Type B pancreatic cell (in vitro differentiated cells): ENCODE measurements at regions not wholly inside any gene's neighbourhood (a gene's known extent, or its start where the extent isn't known, plus 50 kb on each side); places are given as distances from the start of the nearest gene placed in this dataset.

Experiments used
- DNase-seq: peaks from one replicate; pipeline ENCODE4 v3.0.0; 2021; ENCODE audit warnings: mixed read lengths; ENCODE audit not compliant: unreplicated experiment; ENCODE audit errors: extremely low spot score
- H3K27ac Mint-ChIP-seq: 2 replicates; pipeline ENCODE4 v1.8.0; 2021; ENCODE audit warnings: mild to moderate bottlenecking, mixed read lengths
- H3K27me3 Mint-ChIP-seq: 2 replicates; pipeline ENCODE4 v1.8.0; 2021; ENCODE audit warnings: mixed read lengths
- H3K36me3 Mint-ChIP-seq: 2 replicates; pipeline ENCODE4 v1.8.0; 2021; ENCODE audit warnings: mixed read lengths
- H3K4me1 Mint-ChIP-seq: one replicate; pipeline ENCODE4 v1.8.0; 2021; ENCODE audit warnings: mixed read lengths; ENCODE audit not compliant: unreplicated experiment
- H3K4me3 Mint-ChIP-seq: 2 replicates; pipeline ENCODE4 v1.8.0; 2021; ENCODE audit warnings: mild to moderate bottlenecking, mixed read lengths
- H3K9me3 Mint-ChIP-seq: 2 replicates; pipeline ENCODE4 v1.8.0; 2021; ENCODE audit warnings: mixed read lengths
- CTCF ChIP-seq: fragments of 200-600 bp; sonication (generic); conservative IDR thresholded peaks from 2 replicates; pipeline ENCODE4 v1.5.0; 2021; ENCODE audit warnings: antibody characterized with exemption, mild to moderate bottlenecking

- H3K9me3 Mint-ChIP-seq = no peaks in the 10 kb centered on the region
- no peaks in the 10 kb centered on the region for H3K27me3 Mint-ChIP-seq
- TF ChIP-seq CTCF = no peak
- no peak overlapping the region for H3K4me3 Mint-ChIP-seq
- H3K27ac Mint-ChIP-seq = no peak overlapping the region
- H3K4me1 Mint-ChIP-seq = peaks cover 15% of the 10 kb centered on the region
- no peak for DNase-seq
- H3K36me3 Mint-ChIP-seq = no peaks in the 10 kb centered on the region
These were observed 460.0 kb upstream of the NRP1 start for GRCh38 chr10:33794460-33794859.

GRCh38 chr10:33793793-33794192 is 459.3 kb upstream of the NRP1 start:
- no peak for DNase-seq
- H3K27me3 Mint-ChIP-seq = no peaks in the 10 kb centered on the region
- H3K9me3 Mint-ChIP-seq = no peaks in the 10 kb centered on the region
- no peak overlapping the region for H3K4me3 Mint-ChIP-seq
- peaks cover 15% of the 10 kb centered on the region for H3K4me1 Mint-ChIP-seq
- no peak for TF ChIP-seq CTCF
- H3K27ac Mint-ChIP-seq = no peak overlapping the region
- no peaks in the 10 kb centered on the region for H3K36me3 Mint-ChIP-seq

- Mint-ChIP-seq H3K27ac (no peak overlapping the region), H3K27me3 (no peaks in the 10 kb centered on the region), H3K36me3 (no peaks in the 10 kb centered on the region), H3K4me1 (peaks cover 15% of the 10 kb centered on the region), H3K9me3 (no peaks in the 10 kb centered on the region), H3K4me3 (no peak overlapping the region)
- no peak for TF ChIP-seq CTCF
- DNase-seq = no peak
These were observed 456.8 kb upstream of the NRP1 start for GRCh38 chr10:33791272-33791660.

DNA sequence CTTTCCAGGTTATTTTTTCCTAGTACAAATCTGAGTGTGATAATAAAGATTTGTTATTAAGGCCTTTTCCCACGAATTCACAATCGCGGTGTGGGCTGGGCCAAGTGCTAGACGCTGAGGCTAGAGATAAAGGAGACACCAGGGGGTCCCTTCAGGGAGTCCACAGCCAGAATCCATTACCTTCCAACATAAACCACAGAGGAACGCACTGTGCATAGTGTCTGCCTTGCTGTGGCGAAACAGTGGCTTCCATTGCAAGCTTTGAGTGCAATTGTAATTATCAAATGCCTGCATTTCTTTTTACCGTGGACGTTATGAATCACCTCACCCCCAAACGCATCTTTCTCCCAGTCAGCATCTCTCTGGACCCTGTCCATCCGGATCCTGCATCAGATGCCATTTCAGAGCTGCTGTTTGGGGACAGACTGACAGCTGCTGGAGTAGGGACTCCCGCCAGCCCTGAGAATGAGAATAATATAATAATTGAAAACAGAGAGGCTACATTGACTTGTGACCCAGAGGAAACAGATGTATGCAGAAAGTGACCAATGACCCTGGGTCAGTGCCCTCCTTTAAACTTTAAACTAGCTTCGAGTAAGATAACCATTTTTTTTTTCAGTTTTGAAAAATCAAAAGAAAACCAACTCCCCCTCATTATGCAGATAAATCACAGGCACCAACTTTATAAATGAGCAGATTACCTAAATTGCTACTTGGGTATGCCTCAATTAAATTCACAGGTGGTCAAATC is 456.2 kb upstream of the NRP1 start:
- no peak for TF ChIP-seq CTCF
- DNase-seq = no peak
- Mint-ChIP-seq H3K36me3 (no peaks in the 10 kb centered on the region), H3K4me3 (no peak overlapping the region), H3K9me3 (peaks cover 3% of the 10 kb centered on the region), H3K27ac (no peak overlapping the region), H3K4me1 (peaks cover 15% of the 10 kb centered on the region), H3K27me3 (no peaks in the 10 kb centered on the region)

DNA sequence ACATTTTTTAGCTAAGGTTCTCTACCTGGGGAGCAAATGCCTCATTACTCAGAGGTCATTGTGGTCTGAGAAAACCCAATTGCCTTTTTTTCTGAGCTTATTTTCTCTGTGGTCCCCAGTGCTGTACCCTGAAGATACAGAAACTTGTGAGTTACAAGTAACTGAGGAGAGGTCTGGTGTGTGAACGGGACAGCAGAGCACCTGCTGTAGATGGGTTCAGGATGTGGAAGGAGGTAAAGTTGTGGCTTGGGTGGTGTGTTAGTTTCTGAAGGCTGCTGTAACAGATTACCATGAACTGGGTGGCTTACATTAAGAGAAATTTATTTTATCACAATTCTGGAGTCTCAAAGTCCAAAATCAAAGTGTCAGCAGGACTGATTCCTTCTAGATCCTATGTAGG is 449.1 kb upstream of the NRP1 start:
- no peak overlapping the region for H3K27ac Mint-ChIP-seq
- no peaks in the 10 kb centered on the region for H3K27me3 Mint-ChIP-seq
- no peaks in the 10 kb centered on the region for H3K36me3 Mint-ChIP-seq
- peaks cover 19% of the 10 kb centered on the region for H3K9me3 Mint-ChIP-seq
- TF ChIP-seq CTCF = no peak
- DNase-seq = no peak
- H3K4me3 Mint-ChIP-seq = no peak overlapping the region
- H3K4me1 Mint-ChIP-seq = peaks cover 6% of the 10 kb centered on the region
